ENCODE measurements at regions not wholly inside any gene's neighbourhood (a gene's known extent, or its start where the extent isn't known, plus 50 kb on each side); places are given as distances from the start of the nearest gene placed in this dataset.

GRCh38 chr1:58284225-58284510 lies 262.4 kb downstream of the OMA1 start:
- TF ChIP-seq EGR1 (IDR thresholded peaks at IDR 0.05): no peak
- no peak for TF ChIP-seq TAF1 (IDR thresholded peaks at IDR 0.05; ENCODE audit: low read depth)
- TF ChIP-seq RAD21 (IDR thresholded peaks at IDR 0.05; ENCODE audit: low read depth): no peak
- TF ChIP-seq EP300 (IDR thresholded peaks at IDR 0.05; ENCODE audit: borderline replicate concordance): no peak
- no peak for TF ChIP-seq CEBPB (IDR thresholded peaks at IDR 0.05)
- TF ChIP-seq, protein P1, sequence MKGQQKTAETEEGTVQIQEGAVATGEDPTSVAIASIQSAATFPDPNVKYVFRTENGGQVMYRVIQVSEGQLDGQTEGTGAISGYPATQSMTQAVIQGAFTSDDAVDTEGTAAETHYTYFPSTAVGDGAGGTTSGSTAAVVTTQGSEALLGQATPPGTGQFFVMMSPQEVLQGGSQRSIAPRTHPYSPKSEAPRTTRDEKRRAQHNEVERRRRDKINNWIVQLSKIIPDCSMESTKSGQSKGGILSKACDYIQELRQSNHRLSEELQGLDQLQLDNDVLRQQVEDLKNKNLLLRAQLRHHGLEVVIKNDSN (IDR thresholded peaks at IDR 0.05): no peak
- no peak for TF ChIP-seq YY1 (IDR thresholded peaks at IDR 0.05; ENCODE audit: low read depth)
- no peak for TF ChIP-seq NFIC (IDR thresholded peaks at IDR 0.05)

- TF ChIP-seq NFIC (IDR thresholded peaks at IDR 0.05) (no peak), FOXM1 (IDR thresholded peaks at IDR 0.05; ENCODE audit: borderline replicate concordance, low read depth) (no peak), MAX (IDR thresholded peaks at IDR 0.05) (no peak), EP300 (IDR thresholded peaks at IDR 0.05; ENCODE audit: borderline replicate concordance) (no peak), ZBTB7A (IDR thresholded peaks at IDR 0.05; ENCODE audit: low read depth) (no peak)
- TF ChIP-seq, protein P2, sequence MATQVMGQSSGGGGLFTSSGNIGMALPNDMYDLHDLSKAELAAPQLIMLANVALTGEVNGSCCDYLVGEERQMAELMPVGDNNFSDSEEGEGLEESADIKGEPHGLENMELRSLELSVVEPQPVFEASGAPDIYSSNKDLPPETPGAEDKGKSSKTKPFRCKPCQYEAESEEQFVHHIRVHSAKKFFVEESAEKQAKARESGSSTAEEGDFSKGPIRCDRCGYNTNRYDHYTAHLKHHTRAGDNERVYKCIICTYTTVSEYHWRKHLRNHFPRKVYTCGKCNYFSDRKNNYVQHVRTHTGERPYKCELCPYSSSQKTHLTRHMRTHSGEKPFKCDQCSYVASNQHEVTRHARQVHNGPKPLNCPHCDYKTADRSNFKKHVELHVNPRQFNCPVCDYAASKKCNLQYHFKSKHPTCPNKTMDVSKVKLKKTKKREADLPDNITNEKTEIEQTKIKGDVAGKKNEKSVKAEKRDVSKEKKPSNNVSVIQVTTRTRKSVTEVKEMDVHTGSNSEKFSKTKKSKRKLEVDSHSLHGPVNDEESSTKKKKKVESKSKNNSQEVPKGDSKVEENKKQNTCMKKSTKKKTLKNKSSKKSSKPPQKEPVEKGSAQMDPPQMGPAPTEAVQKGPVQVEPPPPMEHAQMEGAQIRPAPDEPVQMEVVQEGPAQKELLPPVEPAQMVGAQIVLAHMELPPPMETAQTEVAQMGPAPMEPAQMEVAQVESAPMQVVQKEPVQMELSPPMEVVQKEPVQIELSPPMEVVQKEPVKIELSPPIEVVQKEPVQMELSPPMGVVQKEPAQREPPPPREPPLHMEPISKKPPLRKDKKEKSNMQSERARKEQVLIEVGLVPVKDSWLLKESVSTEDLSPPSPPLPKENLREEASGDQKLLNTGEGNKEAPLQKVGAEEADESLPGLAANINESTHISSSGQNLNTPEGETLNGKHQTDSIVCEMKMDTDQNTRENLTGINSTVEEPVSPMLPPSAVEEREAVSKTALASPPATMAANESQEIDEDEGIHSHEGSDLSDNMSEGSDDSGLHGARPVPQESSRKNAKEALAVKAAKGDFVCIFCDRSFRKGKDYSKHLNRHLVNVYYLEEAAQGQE (IDR thresholded peaks at IDR 0.05; ENCODE audit: low read depth): no peak
These were observed 262.9 kb downstream of the OMA1 start for GRCh38 chr1:58283388-58284224.

GRCh38 chr1:58282623-58283387 lies 263.7 kb downstream of the OMA1 start:
- no peak for TF ChIP-seq CREB1 (IDR thresholded peaks at IDR 0.05; ENCODE audit: low read depth)
- no peak for TF ChIP-seq RAD21 (IDR thresholded peaks at IDR 0.05; ENCODE audit: low read depth)
- no peak for TF ChIP-seq TAF1 (IDR thresholded peaks at IDR 0.05; ENCODE audit: low read depth)
- TF ChIP-seq TEAD4 (IDR thresholded peaks at IDR 0.05): no peak

DNA sequence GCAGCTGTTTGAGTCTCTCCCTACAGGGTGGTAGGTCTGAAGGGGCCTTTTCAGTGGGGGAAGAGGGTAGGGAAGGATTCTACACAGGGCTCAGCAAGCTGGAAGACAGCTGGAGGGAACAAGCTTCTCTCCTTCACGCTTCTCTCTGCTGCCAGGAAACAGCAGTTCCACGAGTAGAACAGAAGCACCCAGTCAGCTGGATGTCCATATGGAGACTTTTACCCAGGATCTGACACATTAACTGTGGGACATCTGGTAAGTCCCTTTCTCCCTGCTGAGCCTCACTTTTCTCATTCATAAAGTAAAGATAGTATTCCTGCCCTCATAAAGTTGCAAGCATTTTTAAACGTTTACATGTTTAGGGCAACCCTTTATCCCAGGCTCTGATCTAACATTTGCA lies 280.3 kb downstream of the OMA1 start:
- TF ChIP-seq RAD21 (IDR thresholded peaks at IDR 0.05; ENCODE audit: low read depth) (no peak), ZBTB7A (IDR thresholded peaks at IDR 0.05; ENCODE audit: low read depth) (no peak), CEBPB (IDR thresholded peaks at IDR 0.05) (no peak)

- TF ChIP-seq FOXM1 (IDR thresholded peaks at IDR 0.05; ENCODE audit: borderline replicate concordance, low read depth) (no peak), YY1 (IDR thresholded peaks at IDR 0.05; ENCODE audit: low read depth) (no peak), CEBPB (IDR thresholded peaks at IDR 0.05) (no peak), NFIC (IDR thresholded peaks at IDR 0.05) (no peak), RAD21 (IDR thresholded peaks at IDR 0.05; ENCODE audit: low read depth) (no peak)
These were observed 282.1 kb downstream of the OMA1 start for GRCh38 chr1:58264462-58264861.

DNA sequence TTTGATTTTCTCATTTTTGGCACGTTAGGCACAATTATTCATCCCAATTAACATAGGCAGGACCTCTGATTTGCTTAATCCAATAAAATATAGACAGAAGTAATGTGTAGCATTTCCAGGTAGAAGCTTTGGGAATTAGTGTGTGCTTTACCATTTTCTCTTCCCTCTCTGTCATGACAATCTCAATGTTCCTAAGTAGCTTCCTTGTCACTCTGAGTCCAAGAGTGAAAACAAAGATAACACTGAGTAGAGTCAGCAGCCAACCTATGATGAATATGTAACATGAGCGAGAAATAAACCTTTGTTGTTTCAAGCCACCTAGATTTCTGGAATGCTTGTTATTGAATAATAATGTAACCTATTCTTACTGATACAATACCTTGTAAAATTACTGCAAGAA lies 283.8 kb downstream of the OMA1 start:
- TF ChIP-seq ZBTB7A (IDR thresholded peaks at IDR 0.05; ENCODE audit: low read depth) (no peak), TAF1 (IDR thresholded peaks at IDR 0.05; ENCODE audit: low read depth) (no peak), EP300 (IDR thresholded peaks at IDR 0.05; ENCODE audit: borderline replicate concordance) (no peak), FOXM1 (IDR thresholded peaks at IDR 0.05; ENCODE audit: borderline replicate concordance, low read depth) (no peak), EGR1 (IDR thresholded peaks at IDR 0.05) (no peak), CEBPB (IDR thresholded peaks at IDR 0.05) (no peak), TEAD4 (IDR thresholded peaks at IDR 0.05) (no peak), CREB1 (IDR thresholded peaks at IDR 0.05; ENCODE audit: low read depth) (no peak), NFIC (IDR thresholded peaks at IDR 0.05) (no peak), MAX (IDR thresholded peaks at IDR 0.05) (no peak), TCF12 (IDR thresholded peaks at IDR 0.05; ENCODE audit: low read depth) (no peak)
- TF ChIP-seq, protein P2 (IDR thresholded peaks at IDR 0.05; ENCODE audit: low read depth): no peak

- no peak for TF ChIP-seq RAD21 (IDR thresholded peaks at IDR 0.05; ENCODE audit: low read depth)
- TF ChIP-seq, protein P1 (IDR thresholded peaks at IDR 0.05): no peak
- TF ChIP-seq NFIC (IDR thresholded peaks at IDR 0.05): no peak
- no peak for TF ChIP-seq TAF1 (IDR thresholded peaks at IDR 0.05; ENCODE audit: low read depth)
- TF ChIP-seq TEAD4 (IDR thresholded peaks at IDR 0.05): no peak
- TF ChIP-seq FOXM1 (IDR thresholded peaks at IDR 0.05; ENCODE audit: borderline replicate concordance, low read depth): no peak
- TF ChIP-seq TCF12 (IDR thresholded peaks at IDR 0.05; ENCODE audit: low read depth): no peak
- TF ChIP-seq EP300 (IDR thresholded peaks at IDR 0.05; ENCODE audit: borderline replicate concordance): no peak
- TF ChIP-seq CREB1 (IDR thresholded peaks at IDR 0.05; ENCODE audit: low read depth): no peak
- no peak for TF ChIP-seq MAX (IDR thresholded peaks at IDR 0.05)
- TF ChIP-seq EGR1 (IDR thresholded peaks at IDR 0.05): no peak
- TF ChIP-seq YY1 (IDR thresholded peaks at IDR 0.05; ENCODE audit: low read depth): no peak
- TF ChIP-seq ZBTB7A (IDR thresholded peaks at IDR 0.05; ENCODE audit: low read depth): no peak
These were observed 288.4 kb downstream of the OMA1 start for GRCh38 chr1:58258082-58258481.

All from Ishikawa (cell line).